T-helper 17 cell (primary cell): ENCODE measurements at regions not wholly inside any gene's neighbourhood (a gene's known extent, or its start where the extent isn't known, plus 50 kb on each side); places are given as distances from the start of the nearest gene placed in this dataset.
"Not testable (repeated sequence)": the region's sequence is repeated elsewhere in the genome, so short reads cannot be mapped to it uniquely, and the experiment has no call there.

Experiments used
- ATAC-seq: fragments of 150-1000 bp; cut with Tn5 transposase; 2 replicates; pipeline ENCODE4 v1.10.0; 2021; ENCODE audit warnings: mild to moderate bottlenecking, moderate library complexity
- DNase-seq, 3 donors: peaks; one replicate each; pipeline versions ENCODE4 v3.0.0 to v3.0.0-alpha.2; 2020 to 2021
- H3K9me3 ChIP-seq: one replicate; pipeline ENCODE4 v1.7.0; 2013; ENCODE audit warnings: low read length, mild to moderate bottlenecking; ENCODE audit not compliant: control insufficient read depth, poor library complexity, severe bottlenecking
- H3K27ac Mint-ChIP-seq: one replicate; pipeline ENCODE4 v1.8.0; 2022; ENCODE audit warnings: mild to moderate bottlenecking, moderate library complexity, mixed read lengths
- H3K27me3 Mint-ChIP-seq: one replicate; pipeline ENCODE4 v1.8.0; 2022; ENCODE audit warnings: mixed read lengths
- H3K36me3 Mint-ChIP-seq: one replicate; pipeline ENCODE4 v1.8.0; 2022; ENCODE audit warnings: low read depth, mixed read lengths
- H3K4me1 Mint-ChIP-seq: one replicate; pipeline ENCODE4 v1.8.0; 2022; ENCODE audit warnings: mild to moderate bottlenecking, mixed read lengths
- H3K4me3 Mint-ChIP-seq: one replicate; pipeline ENCODE4 v1.8.0; 2022; ENCODE audit warnings: mild to moderate bottlenecking, moderate library complexity, mixed read lengths

DNA sequence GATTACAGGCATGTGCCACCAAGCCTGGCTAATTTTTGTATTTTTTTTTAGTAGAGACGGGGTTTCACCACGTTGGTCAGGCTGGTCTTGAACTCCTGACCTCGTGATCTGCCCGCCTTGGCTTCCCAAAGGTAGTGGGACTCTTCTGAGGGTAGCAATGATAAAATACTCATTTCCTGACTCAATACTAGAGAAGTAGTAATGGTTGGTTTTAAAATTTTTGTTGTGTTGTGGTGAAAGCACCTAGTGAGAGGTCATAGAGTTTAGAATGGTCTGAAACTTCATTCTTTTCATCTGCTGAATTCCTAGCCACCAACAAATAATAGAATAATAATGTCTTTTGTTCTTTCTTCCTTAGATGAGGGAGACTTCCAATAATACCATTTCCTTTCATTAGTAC is 422.1 kb downstream of the PSAT1 start:
- H3K4me1 Mint-ChIP-seq, H3K9me3 ChIP-seq, DNase-seq, ATAC-seq, H3K27me3 Mint-ChIP-seq, H3K4me3 Mint-ChIP-seq, H3K36me3 Mint-ChIP-seq, H3K27ac Mint-ChIP-seq: not testable (repeated sequence)

- no peaks in the 10 kb centered on the region for H3K27me3 Mint-ChIP-seq
- no peak overlapping the region for H3K27ac Mint-ChIP-seq
- H3K9me3 ChIP-seq: no peaks in the 10 kb centered on the region
- no peaks in the 10 kb centered on the region for H3K4me1 Mint-ChIP-seq
- no peak overlapping the region for H3K4me3 Mint-ChIP-seq
- H3K36me3 Mint-ChIP-seq: no peaks in the 10 kb centered on the region
- ATAC-seq: no peak
- no peak for DNase-seq
These were observed 428.0 kb downstream of the PSAT1 start for GRCh38 chr9:78724896-78725295.

GRCh38 chr9:78725503-78725902 is 428.6 kb downstream of the PSAT1 start:
- no peak for ATAC-seq
- Mint-ChIP-seq H3K36me3 (no peaks in the 10 kb centered on the region), H3K4me3 (no peak overlapping the region), H3K27me3 (no peaks in the 10 kb centered on the region), H3K4me1 (no peaks in the 10 kb centered on the region), H3K27ac (no peak overlapping the region)
- no peak for DNase-seq
- no peaks in the 10 kb centered on the region for H3K9me3 ChIP-seq

DNA sequence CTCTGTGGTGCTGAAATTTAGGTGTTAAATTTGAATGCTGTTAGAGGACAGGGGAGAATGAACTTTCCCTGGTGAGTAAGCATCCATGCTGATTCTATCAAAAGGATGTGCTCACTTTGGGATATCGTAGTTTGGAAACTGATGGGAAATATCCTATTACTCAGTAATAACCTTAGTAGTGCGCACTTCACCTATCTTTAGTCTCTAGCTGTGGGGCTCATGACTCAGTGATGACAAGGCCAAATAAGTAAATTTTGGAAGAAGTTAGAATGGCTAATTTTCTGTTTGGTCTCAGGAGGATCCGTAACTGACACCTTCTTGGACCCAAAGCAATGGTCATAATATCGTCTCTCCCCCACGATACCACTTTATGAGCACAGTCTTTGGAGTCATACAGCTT is 448.4 kb downstream of the PSAT1 start:
- no peaks in the 10 kb centered on the region for H3K27me3 Mint-ChIP-seq
- no peak overlapping the region for H3K27ac Mint-ChIP-seq
- ATAC-seq (no peak), DNase-seq (no peak)
- H3K4me3 Mint-ChIP-seq: no peak overlapping the region
- no peaks in the 10 kb centered on the region for H3K36me3 Mint-ChIP-seq
- no peaks in the 10 kb centered on the region for H3K4me1 Mint-ChIP-seq
- H3K9me3 ChIP-seq: no peaks in the 10 kb centered on the region

DNA sequence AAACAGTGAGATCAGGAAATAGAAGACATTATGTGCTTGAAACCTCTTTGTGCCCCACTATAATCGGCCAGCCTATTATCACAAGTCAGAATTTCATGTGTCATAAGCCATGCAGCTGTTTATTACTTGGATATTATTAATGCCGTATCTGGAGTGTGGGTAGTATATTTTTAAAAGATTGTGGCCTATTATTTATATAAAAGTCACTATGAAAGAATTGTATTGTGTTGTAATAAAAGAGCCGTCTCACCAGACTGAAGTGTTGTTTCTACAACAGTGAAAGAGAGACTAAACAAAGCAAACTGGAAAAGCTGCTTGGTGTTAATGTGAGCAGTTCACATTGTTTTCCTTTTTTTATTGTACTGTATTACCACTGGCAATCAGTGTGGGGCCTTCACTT is 449.1 kb downstream of the PSAT1 start:
- Mint-ChIP-seq H3K36me3 (no peaks in the 10 kb centered on the region), H3K4me3 (no peak overlapping the region), H3K27ac (no peak overlapping the region), H3K27me3 (no peaks in the 10 kb centered on the region), H3K4me1 (no peaks in the 10 kb centered on the region)
- H3K9me3 ChIP-seq: no peaks in the 10 kb centered on the region
- DNase-seq (no peak), ATAC-seq (no peak)

GRCh38 chr9:78753039-78753438 is 456.1 kb downstream of the PSAT1 start:
- no peaks in the 10 kb centered on the region for H3K27me3 Mint-ChIP-seq
- no peaks in the 10 kb centered on the region for H3K4me1 Mint-ChIP-seq
- no peak overlapping the region for H3K27ac Mint-ChIP-seq
- DNase-seq: no peak
- no peak overlapping the region for H3K4me3 Mint-ChIP-seq
- no peak for ATAC-seq
- H3K9me3 ChIP-seq: no peaks in the 10 kb centered on the region
- no peaks in the 10 kb centered on the region for H3K36me3 Mint-ChIP-seq

DNA sequence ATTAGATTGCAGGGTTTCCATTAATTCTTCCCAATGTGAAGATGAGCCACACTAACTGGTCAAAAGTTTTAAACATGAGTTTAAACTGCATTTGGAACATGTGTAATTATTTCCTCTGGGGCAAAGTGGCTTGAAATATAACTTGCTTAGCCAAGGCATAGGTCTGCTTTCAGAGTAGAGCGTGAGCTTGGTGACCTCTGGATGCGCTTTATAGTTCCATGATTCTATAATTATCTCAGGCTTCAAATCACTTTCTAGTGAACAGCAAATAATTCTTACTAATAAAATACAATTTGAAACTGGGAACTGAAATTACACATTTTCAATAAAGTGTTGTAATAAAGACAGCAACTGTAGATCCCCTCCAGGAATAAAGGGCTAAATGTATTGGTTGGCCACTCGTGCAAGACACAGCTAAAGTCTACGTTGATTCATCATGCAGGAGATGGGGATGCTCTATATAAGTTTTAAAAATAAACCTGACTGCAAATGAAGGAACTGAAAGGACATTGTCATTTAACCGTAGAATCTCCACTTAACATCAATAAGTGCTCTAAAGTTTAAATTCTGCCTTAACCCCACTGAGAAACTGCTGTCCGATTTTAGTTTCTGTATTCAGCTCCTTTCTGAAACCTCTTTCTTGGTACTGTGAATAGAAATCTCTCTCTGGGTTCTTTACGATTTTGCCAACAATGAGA is 460.0 kb downstream of the PSAT1 start:
- ATAC-seq: no peak

GRCh38 chr9:78763424-78763823 is 466.5 kb downstream of the PSAT1 start:
- Mint-ChIP-seq H3K4me3 (no peak overlapping the region), H3K4me1 (no peaks in the 10 kb centered on the region), H3K27ac (no peak overlapping the region), H3K27me3 (no peaks in the 10 kb centered on the region), H3K36me3 (no peaks in the 10 kb centered on the region)
- DNase-seq (no peak), ATAC-seq (no peak)
- H3K9me3 ChIP-seq: no peaks in the 10 kb centered on the region

More for the DNA sequence above, 460.0 kb downstream of the PSAT1 start:
- Mint-ChIP-seq H3K36me3 (no peaks in the 10 kb centered on the region), H3K27me3 (no peaks in the 10 kb centered on the region), H3K4me3 (no peak overlapping the region), H3K4me1 (no peaks in the 10 kb centered on the region), H3K27ac (no peak overlapping the region)
- no peak for DNase-seq
- no peaks in the 10 kb centered on the region for H3K9me3 ChIP-seq

DNA sequence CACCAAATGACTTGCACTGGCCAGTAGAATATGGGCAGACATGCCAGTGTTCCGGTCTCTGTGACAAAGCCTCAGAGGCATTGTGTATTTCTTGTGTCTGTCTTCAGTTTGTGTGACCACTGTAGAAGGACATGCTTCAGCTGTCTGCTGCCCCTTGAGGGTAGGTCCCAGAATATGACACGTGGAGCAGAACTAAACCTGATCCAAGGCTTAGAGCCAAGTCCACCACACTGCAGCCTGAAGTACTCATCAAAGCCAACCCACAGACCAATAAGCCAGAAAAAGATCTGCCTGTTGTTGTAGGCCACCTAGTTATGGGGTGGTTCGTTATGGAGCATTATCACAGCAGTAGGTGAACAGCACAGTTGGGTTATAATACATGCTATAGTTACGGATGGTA is 468.9 kb downstream of the PSAT1 start:
- H3K27me3 Mint-ChIP-seq: no peaks in the 10 kb centered on the region

GRCh38 chr9:78767490-78767889 is 470.6 kb downstream of the PSAT1 start:
- no peak overlapping the region for H3K4me3 Mint-ChIP-seq
- no peak overlapping the region for H3K27ac Mint-ChIP-seq
- no peaks in the 10 kb centered on the region for H3K36me3 Mint-ChIP-seq
- no peaks in the 10 kb centered on the region for H3K4me1 Mint-ChIP-seq
- H3K27me3 Mint-ChIP-seq: no peaks in the 10 kb centered on the region
- DNase-seq (no peak), ATAC-seq (no peak)
- no peaks in the 10 kb centered on the region for H3K9me3 ChIP-seq

More for the DNA sequence above, 468.9 kb downstream of the PSAT1 start:
- ATAC-seq (no peak), DNase-seq (no peak)
- Mint-ChIP-seq H3K4me1 (no peaks in the 10 kb centered on the region), H3K36me3 (no peaks in the 10 kb centered on the region), H3K27ac (no peak overlapping the region), H3K4me3 (no peak overlapping the region)
- no peaks in the 10 kb centered on the region for H3K9me3 ChIP-seq

DNA sequence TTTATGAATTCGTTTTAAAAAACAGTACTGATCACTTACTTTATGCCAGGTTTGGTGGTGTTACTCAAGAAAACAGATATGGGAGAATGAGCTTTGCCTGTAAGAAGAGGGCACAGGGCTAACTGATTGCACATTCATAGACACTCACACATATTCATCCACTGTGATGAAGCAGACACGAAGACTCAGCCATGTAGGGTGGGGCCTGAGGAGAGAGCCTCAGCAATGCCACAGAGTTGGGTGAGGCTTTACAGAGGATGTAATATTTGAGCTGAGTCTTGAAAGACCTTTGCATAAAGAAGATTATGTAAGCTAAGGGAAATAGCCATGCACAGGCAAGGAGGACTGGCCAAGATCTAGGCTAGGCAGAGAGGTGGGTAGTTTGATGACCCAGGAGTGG is 472.8 kb downstream of the PSAT1 start:
- H3K4me1 Mint-ChIP-seq: no peaks in the 10 kb centered on the region
- H3K4me3 Mint-ChIP-seq: no peak overlapping the region
- no peaks in the 10 kb centered on the region for H3K27me3 Mint-ChIP-seq
- H3K27ac Mint-ChIP-seq: no peak overlapping the region
- DNase-seq: no peak
- H3K9me3 ChIP-seq: no peaks in the 10 kb centered on the region
- H3K36me3 Mint-ChIP-seq: no peaks in the 10 kb centered on the region
- ATAC-seq: no peak

- ATAC-seq (no peak), DNase-seq (no peak)
- H3K4me3 Mint-ChIP-seq: no peak overlapping the region
- H3K36me3 Mint-ChIP-seq: no peaks in the 10 kb centered on the region
- H3K4me1 Mint-ChIP-seq: no peaks in the 10 kb centered on the region
- no peaks in the 10 kb centered on the region for H3K9me3 ChIP-seq
- H3K27ac Mint-ChIP-seq: no peak overlapping the region
- H3K27me3 Mint-ChIP-seq: no peaks in the 10 kb centered on the region
These were observed 478.3 kb downstream of the PSAT1 start for GRCh38 chr9:78775211-78775610.

GRCh38 chr9:78775696-78776295 is 478.9 kb downstream of the PSAT1 start:
- Mint-ChIP-seq H3K27me3 (no peaks in the 10 kb centered on the region), H3K36me3 (no peaks in the 10 kb centered on the region), H3K4me3 (no peak overlapping the region), H3K4me1 (no peaks in the 10 kb centered on the region), H3K27ac (no peak overlapping the region)
- no peaks in the 10 kb centered on the region for H3K9me3 ChIP-seq
- ATAC-seq: no peak
- no peak for DNase-seq

DNA sequence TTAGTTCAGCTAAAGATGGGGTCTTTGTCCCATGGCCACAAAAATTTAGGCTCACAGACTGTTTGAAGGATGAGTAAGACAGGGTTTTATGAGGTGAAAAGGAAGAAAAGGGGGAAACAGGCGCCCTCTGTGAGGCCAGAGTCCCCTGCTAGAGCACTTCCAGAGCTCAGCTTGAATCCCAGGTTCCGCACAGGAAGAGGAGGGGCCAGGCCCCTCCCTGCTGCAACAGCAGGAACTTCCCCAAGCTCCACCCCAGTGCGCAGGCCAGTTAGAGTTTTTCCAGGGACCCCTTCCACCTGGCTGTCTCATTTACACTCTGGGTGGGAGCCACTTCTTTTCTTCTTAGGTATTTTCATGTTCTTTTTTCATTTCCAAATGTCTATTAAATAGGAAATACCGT is 480.8 kb downstream of the PSAT1 start:
- no peak for ATAC-seq
- Mint-ChIP-seq H3K36me3 (no peaks in the 10 kb centered on the region), H3K27me3 (no peaks in the 10 kb centered on the region), H3K4me3 (no peak overlapping the region), H3K27ac (no peak overlapping the region), H3K4me1 (no peaks in the 10 kb centered on the region)
- no peak for DNase-seq
- H3K9me3 ChIP-seq: no peaks in the 10 kb centered on the region
